Neural progenitor cell (in vitro differentiated cells): ENCODE measurements at regions not wholly inside any gene's neighbourhood (a gene's known extent, or its start where the extent isn't known, plus 50 kb on each side); places are given as distances from the start of the nearest gene placed in this dataset.
A peak's percentile ranks its signal among the peaks of the same experiment; 100 is the strongest.
"Not testable (repeated sequence)": the region's sequence is repeated elsewhere in the genome, so short reads cannot be mapped to it uniquely, and the experiment has no call there.

ENCODE experiments used
- DNase-seq: peaks from one replicate; pipeline ENCODE4 v3.0.0-alpha.2; 2016; ENCODE audit warnings: low spot score
- H2AFZ ChIP-seq: fragments of 200-600 bp; sonication (generic); replicated peaks from 2 replicates; pipeline ENCODE4 v1.6.1; 2016; ENCODE audit warnings: antibody characterized with exemption
- H3F3A ChIP-seq: fragments of 200-600 bp; sonication (generic); 2 replicates; pipeline ENCODE4 v1.6.1; 2016; ENCODE audit warnings: antibody characterized with exemption, low read depth
- H3K27ac ChIP-seq: fragments of 200-600 bp; sonication (generic); 2 replicates; pipeline ENCODE4 v1.5.1; 2016; ENCODE audit warnings: mild to moderate bottlenecking
- H3K27me3 ChIP-seq: fragments of 200-600 bp; sonication (generic); 2 replicates; pipeline ENCODE4 v1.6.1; 2016; ENCODE audit warnings: mild to moderate bottlenecking, moderate library complexity
- H3K36me3 ChIP-seq: fragments of 200-600 bp; sonication (generic); 2 replicates; pipeline ENCODE4 v1.5.1; 2016
- H3K4me1 ChIP-seq: fragments of 200-600 bp; sonication (generic); 2 replicates; pipeline ENCODE4 v1.6.1; 2016; ENCODE audit warnings: mixed run types
- H3K4me2 ChIP-seq: fragments of 200-600 bp; sonication (generic); 2 replicates; pipeline ENCODE4 v1.6.1; 2016
- H3K4me3 ChIP-seq: fragments of 200-600 bp; sonication (generic); 2 replicates; pipeline ENCODE4 v1.5.1; 2016
- H3K79me2 ChIP-seq: fragments of 200-600 bp; sonication (generic); 2 replicates; pipeline ENCODE4 v1.6.1; 2016; ENCODE audit warnings: low read depth
- H3K9ac ChIP-seq: fragments of 200-600 bp; sonication (generic); 2 replicates; pipeline ENCODE4 v1.6.1; 2016
- H3K9me3 ChIP-seq: fragments of 200-600 bp; sonication (generic); 2 replicates; pipeline ENCODE4 v1.5.1; 2016; ENCODE audit warnings: low read depth
- H4K20me1 ChIP-seq: fragments of 200-600 bp; sonication (generic); 2 replicates; pipeline ENCODE4 v1.6.1; 2016; ENCODE audit warnings: low read depth
- H3K27ac Mint-ChIP-seq: 3 replicates; pipeline ENCODE4 v1.8.0; 2021; ENCODE audit warnings: mixed read lengths
- H3K27me3 Mint-ChIP-seq: 2 replicates; pipeline ENCODE4 v1.8.0; 2022; ENCODE audit warnings: low read depth, mild to moderate bottlenecking, inconsistent platforms, moderate library complexity, mixed read lengths; ENCODE audit not compliant: insufficient read depth
- H3K36me3 Mint-ChIP-seq: 3 replicates; pipeline ENCODE4 v1.8.0; 2021; ENCODE audit warnings: mixed read lengths
- H3K4me1 Mint-ChIP-seq: 3 replicates; pipeline ENCODE4 v1.8.0; 2021; ENCODE audit warnings: mixed read lengths
- H3K4me3 Mint-ChIP-seq: 3 replicates; pipeline ENCODE4 v1.8.0; 2021; ENCODE audit warnings: mild to moderate bottlenecking, moderate library complexity, mixed read lengths
- H3K9me3 Mint-ChIP-seq: 3 replicates; pipeline ENCODE4 v1.8.0; 2020; ENCODE audit warnings: mixed read lengths
- EZH2 ChIP-seq: fragments of 200-600 bp; sonication (generic); IDR thresholded peaks from 2 replicates; pipeline ENCODE4 v1.6.1; 2017; ENCODE audit warnings: antibody characterized with exemption, mild to moderate bottlenecking, moderate library complexity
- EZH2phosphoT487 ChIP-seq: fragments of 200-600 bp; sonication (generic); IDR thresholded peaks from 2 replicates; pipeline ENCODE4 v1.6.1; 2017; ENCODE audit warnings: antibody characterized with exemption
- TF ChIP-seq, protein P1 (sequence below): fragments of 200-600 bp; sonication (generic); IDR thresholded peaks from 2 replicates; pipeline ENCODE4 v1.5.1; 2017; ENCODE audit warnings: antibody characterized with exemption, mild to moderate bottlenecking

DNA sequence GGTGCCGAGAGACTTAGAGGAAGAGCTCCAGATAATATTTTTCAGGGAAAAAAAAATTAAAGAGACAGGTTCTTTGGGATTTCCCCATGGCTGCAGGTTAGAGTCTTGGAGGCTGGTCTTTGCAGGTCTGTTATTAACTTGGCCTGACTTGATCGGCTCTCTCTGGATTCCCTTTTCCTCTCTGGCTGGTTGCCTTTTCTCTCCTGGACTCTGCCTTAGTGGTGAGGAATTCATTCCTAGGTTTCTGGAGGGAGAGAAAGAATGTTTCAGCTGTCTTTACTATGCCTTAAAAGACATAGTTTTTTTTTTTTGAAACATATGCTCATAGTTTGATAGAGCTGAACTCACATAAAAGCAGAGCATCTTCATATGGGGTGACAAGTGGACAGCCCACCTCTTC is 336.3 kb downstream of the BMP4 start:
- no peak overlapping the region for H3K9ac ChIP-seq
- H3K4me3 ChIP-seq, result no peak overlapping the region
- no peak overlapping the region for H3K4me3 Mint-ChIP-seq
- TF ChIP-seq EZH2phosphoT487, result no peak
- TF ChIP-seq, protein P1, sequence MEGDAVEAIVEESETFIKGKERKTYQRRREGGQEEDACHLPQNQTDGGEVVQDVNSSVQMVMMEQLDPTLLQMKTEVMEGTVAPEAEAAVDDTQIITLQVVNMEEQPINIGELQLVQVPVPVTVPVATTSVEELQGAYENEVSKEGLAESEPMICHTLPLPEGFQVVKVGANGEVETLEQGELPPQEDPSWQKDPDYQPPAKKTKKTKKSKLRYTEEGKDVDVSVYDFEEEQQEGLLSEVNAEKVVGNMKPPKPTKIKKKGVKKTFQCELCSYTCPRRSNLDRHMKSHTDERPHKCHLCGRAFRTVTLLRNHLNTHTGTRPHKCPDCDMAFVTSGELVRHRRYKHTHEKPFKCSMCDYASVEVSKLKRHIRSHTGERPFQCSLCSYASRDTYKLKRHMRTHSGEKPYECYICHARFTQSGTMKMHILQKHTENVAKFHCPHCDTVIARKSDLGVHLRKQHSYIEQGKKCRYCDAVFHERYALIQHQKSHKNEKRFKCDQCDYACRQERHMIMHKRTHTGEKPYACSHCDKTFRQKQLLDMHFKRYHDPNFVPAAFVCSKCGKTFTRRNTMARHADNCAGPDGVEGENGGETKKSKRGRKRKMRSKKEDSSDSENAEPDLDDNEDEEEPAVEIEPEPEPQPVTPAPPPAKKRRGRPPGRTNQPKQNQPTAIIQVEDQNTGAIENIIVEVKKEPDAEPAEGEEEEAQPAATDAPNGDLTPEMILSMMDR, result no peak
- no peak for TF ChIP-seq EZH2
- no peaks in the 10 kb centered on the region for H4K20me1 ChIP-seq
- H3K79me2 ChIP-seq, result no peaks in the 10 kb centered on the region
- H3K27ac ChIP-seq, result no peak overlapping the region
- no peaks in the 10 kb centered on the region for H3K36me3 ChIP-seq
- H3K27me3 ChIP-seq, result no peaks in the 10 kb centered on the region
- peaks cover 2% of the 10 kb centered on the region for H3K27me3 Mint-ChIP-seq
- H3K4me1 ChIP-seq, result peaks cover 5% of the 10 kb centered on the region
- H3K9me3 Mint-ChIP-seq, result peaks cover 5% of the 10 kb centered on the region
- no peaks in the 10 kb centered on the region for H3F3A ChIP-seq
- no peaks in the 10 kb centered on the region for H3K9me3 ChIP-seq
- peaks cover 4% of the 10 kb centered on the region for H3K4me1 Mint-ChIP-seq
- DNase-seq, result no peak
- H3K27ac Mint-ChIP-seq, result no peak overlapping the region
- H2AFZ ChIP-seq, result no peak overlapping the region
- H3K36me3 Mint-ChIP-seq, result no peaks in the 10 kb centered on the region
- H3K4me2 ChIP-seq, result no peak overlapping the region

DNA sequence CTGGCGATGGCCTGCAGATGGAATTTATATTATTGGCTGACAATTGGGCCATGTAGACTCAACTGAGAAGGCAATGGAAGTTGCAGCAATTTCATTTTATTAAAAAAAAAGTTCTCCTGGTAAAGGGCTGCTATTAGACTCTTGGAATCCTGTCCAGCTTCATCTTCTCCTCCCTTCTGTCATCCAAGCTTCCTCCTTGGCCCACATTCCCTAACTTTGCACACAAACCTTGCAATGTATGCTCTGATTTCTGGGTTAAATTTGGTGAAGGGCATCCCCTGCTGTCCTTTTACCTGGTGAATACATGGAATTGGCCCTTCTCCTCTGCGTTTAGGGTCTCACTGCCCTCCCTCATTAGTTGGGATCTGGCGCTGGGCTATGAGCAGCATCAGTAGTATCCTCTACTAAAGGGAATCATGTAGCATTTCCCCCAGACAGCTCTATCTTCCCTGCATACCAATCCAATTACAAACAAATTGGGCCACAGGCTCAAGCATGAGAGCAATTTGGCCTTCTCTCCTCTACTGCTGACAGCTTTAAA is 336.9 kb downstream of the BMP4 start:
- Histone ChIP-seq H2AFZ (no peak overlapping the region), H3K9me3 (no peaks in the 10 kb centered on the region), H3K27ac (no peak overlapping the region), H3K36me3 (no peaks in the 10 kb centered on the region), H4K20me1 (no peaks in the 10 kb centered on the region), H3F3A (no peaks in the 10 kb centered on the region), H3K79me2 (no peaks in the 10 kb centered on the region), H3K4me1 (peaks cover 11% of the 10 kb centered on the region), H3K9ac (no peak overlapping the region), H3K4me2 (no peak overlapping the region), H3K27me3 (no peaks in the 10 kb centered on the region), H3K4me3 (no peak overlapping the region)
- Mint-ChIP-seq H3K4me3 (no peak overlapping the region), H3K36me3 (no peaks in the 10 kb centered on the region), H3K27me3 (peaks cover 2% of the 10 kb centered on the region), H3K27ac (no peak overlapping the region), H3K4me1 (peaks cover 10% of the 10 kb centered on the region), H3K9me3 (peaks cover 5% of the 10 kb centered on the region)
- no peak for TF ChIP-seq EZH2
- TF ChIP-seq EZH2phosphoT487, result no peak
- TF ChIP-seq, protein P1, result no peak
- DNase-seq, result no peak

DNA sequence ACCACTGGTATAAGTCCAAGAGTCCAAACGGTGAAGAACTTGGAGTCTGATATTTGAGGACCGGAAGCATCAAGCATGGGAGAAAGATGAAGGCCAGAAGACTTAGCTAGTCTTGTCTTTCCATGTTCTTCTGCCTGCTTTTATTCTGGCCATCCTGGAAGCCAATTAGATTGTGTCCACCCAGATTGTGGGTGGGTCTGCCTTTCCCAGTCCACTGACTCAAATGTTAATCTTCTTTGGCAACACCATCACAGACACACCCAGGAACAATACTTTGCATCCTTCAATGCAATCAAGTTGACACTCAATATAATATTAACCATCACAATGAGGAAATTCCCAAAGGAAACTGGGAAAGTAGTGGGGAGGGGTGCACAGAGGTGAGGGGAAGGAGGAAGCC is 340.1 kb downstream of the BMP4 start:
- not testable (repeated sequence) for H3K27ac Mint-ChIP-seq, H3K9ac ChIP-seq, H3K36me3 Mint-ChIP-seq, H3K27ac ChIP-seq, H3K79me2 ChIP-seq, H3K4me3 Mint-ChIP-seq, H3K9me3 ChIP-seq, H3K36me3 ChIP-seq, H3K27me3 Mint-ChIP-seq, DNase-seq, H3K4me3 ChIP-seq, H3K27me3 ChIP-seq, H2AFZ ChIP-seq, H3K4me2 ChIP-seq, H3K9me3 Mint-ChIP-seq, H4K20me1 ChIP-seq
- Histone ChIP-seq H3K4me1 (peaks cover 27% of the 10 kb centered on the region), H3F3A (peaks cover 13% of the 10 kb centered on the region)
- peaks cover 25% of the 10 kb centered on the region for H3K4me1 Mint-ChIP-seq

DNA sequence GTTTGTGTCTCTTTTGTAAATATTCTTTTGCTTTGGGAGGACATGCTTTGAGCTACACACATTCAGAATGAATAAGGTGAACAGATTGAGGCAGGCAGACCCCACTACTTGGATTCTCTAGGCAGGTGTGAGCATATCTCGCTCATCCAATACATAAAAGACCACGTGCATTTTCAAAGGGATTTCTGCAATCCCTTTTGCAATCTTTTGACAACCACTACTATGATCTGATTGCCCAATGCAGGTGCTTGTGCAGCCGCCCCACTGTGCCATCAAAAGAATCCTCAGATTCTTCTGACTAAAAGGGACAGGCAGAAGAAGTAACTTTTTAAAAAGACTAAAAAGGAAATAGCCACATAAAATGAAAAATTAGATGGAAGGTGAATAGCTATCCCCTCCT is 341.4 kb downstream of the BMP4 start:
- TF ChIP-seq, protein P1, result no peak
- TF ChIP-seq EZH2, result no peak
- H3K4me1 ChIP-seq, result peaks cover 26% of the 10 kb centered on the region
- Mint-ChIP-seq H3K4me1 (peaks cover 25% of the 10 kb centered on the region), H3K27me3 (peaks cover 6% of the 10 kb centered on the region), H3K27ac (no peak overlapping the region), H3K4me3 (peak overlapping the region; percentile 38), H3K36me3 (peaks cover 4% of the 10 kb centered on the region), H3K9me3 (peaks cover 9% of the 10 kb centered on the region)
- peaks cover 13% of the 10 kb centered on the region for H3F3A ChIP-seq
- H3K27me3 ChIP-seq, result no peaks in the 10 kb centered on the region
- no peak overlapping the region for H3K9ac ChIP-seq
- DNase-seq, result no peak
- no peaks in the 10 kb centered on the region for H3K9me3 ChIP-seq
- H2AFZ ChIP-seq, result no peak overlapping the region
- H3K79me2 ChIP-seq, result no peaks in the 10 kb centered on the region
- no peaks in the 10 kb centered on the region for H3K36me3 ChIP-seq
- no peak overlapping the region for H3K4me2 ChIP-seq
- H4K20me1 ChIP-seq, result no peaks in the 10 kb centered on the region
- no peak overlapping the region for H3K4me3 ChIP-seq
- no peak overlapping the region for H3K27ac ChIP-seq
